Epithelial cell of proximal tubule (primary cell): ENCODE measurements at regions not wholly inside any gene's neighbourhood (a gene's known extent, or its start where the extent isn't known, plus 50 kb on each side); places are given as distances from the start of the nearest gene placed in this dataset.

ENCODE experiments used
- DNase-seq: peaks from one replicate; pipeline ENCODE4 v3.0.0-alpha.2; 2011; ENCODE audit warnings: low read depth
- H3K4me3 ChIP-seq: 2 replicates; pipeline ENCODE4 v1.5.1; 2011; ENCODE audit warnings: low read depth, mild to moderate bottlenecking, low read length
- TF ChIP-seq, protein P1 (sequence below): conservative IDR thresholded peaks from 2 replicates; pipeline ENCODE4 v1.5.1; 2012; ENCODE audit warnings: low read depth, mild to moderate bottlenecking, low read length

DNA sequence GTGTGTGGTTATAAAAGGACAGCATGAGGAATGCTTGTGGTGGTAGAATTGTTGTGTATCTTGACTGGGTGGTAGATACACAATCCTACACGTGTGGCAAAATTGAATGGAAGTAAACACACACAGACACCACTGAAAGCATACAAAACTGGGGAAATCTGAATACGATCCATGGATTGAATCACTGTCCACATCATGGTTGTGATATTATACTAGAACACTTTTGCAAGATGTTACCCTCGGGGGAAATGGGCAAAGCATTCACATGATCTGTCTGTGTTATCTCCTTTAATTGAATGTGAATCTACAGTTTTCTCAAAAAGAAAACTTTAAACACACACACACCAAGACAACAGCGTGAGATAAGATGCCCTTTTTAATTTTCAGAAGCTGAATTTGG is 165.2 kb upstream of the CELF2 start:
- no peak for DNase-seq
- TF ChIP-seq, protein P1, sequence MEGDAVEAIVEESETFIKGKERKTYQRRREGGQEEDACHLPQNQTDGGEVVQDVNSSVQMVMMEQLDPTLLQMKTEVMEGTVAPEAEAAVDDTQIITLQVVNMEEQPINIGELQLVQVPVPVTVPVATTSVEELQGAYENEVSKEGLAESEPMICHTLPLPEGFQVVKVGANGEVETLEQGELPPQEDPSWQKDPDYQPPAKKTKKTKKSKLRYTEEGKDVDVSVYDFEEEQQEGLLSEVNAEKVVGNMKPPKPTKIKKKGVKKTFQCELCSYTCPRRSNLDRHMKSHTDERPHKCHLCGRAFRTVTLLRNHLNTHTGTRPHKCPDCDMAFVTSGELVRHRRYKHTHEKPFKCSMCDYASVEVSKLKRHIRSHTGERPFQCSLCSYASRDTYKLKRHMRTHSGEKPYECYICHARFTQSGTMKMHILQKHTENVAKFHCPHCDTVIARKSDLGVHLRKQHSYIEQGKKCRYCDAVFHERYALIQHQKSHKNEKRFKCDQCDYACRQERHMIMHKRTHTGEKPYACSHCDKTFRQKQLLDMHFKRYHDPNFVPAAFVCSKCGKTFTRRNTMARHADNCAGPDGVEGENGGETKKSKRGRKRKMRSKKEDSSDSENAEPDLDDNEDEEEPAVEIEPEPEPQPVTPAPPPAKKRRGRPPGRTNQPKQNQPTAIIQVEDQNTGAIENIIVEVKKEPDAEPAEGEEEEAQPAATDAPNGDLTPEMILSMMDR: no peak
- H3K4me3 ChIP-seq: no peak overlapping the region

DNA sequence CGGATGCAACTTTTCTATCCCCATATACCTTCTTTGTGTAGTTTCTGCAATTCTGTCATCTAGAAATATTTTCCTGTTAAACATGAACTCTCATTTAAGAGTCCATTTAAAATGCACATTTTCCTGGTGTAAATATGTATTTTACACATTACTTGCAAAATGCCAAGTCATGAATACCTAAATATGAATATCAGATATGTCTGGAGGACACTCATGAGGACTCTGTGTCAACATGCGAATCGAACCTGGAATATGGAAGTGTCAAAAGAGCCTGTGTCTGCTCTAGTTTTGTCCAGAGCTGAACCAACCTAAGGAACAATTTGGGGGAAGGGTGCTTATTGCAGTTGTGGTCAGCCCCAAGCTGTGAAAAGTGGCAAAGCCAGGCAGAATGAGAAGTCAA is 163.7 kb upstream of the CELF2 start:
- TF ChIP-seq, protein P1: no peak
- H3K4me3 ChIP-seq: no peak overlapping the region
- DNase-seq: no peak

DNA sequence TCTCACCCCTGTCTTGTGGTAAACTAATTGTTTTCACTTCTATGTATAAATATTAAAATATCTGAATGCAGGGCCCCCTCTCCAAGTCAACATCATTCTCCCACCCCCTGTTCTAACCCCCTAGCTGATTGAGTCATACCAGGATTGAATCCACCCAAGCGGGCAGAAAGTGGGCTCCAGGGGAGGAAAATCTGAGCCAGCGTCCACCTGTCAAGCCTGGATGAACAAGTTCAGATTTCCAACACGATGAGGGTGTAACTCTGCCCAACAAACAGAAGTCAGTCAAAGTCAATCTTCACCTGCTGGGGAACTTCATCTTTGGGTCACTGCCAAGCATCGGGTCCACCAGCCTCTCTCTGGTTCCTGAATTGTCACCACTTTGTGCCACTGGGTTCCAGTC is 162.9 kb upstream of the CELF2 start:
- TF ChIP-seq, protein P1: no peak
- no peak for DNase-seq
- H3K4me3 ChIP-seq: no peak overlapping the region

DNA sequence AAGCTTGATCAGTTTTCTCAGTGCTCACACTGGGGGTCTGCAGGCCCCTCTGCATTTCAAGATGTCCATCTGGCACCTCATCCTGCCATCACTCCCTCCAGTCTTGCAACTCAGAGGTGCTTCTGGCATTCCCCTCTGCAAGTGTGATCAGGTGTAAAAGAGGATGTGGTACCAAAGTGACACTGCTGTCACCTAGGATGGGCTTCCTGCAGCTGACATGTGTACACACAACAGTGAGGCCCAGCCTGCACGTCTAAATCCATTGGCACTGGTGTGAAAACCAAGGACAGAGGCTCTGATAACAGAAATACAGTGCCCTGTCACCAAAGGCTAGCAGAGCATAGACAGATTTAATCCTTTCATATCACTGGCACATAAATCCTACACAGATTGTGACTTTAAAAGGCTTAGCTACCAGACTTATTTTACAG is 162.5 kb upstream of the CELF2 start:
- no peak overlapping the region for H3K4me3 ChIP-seq
- DNase-seq: no peak
- TF ChIP-seq, protein P1: no peak

DNA sequence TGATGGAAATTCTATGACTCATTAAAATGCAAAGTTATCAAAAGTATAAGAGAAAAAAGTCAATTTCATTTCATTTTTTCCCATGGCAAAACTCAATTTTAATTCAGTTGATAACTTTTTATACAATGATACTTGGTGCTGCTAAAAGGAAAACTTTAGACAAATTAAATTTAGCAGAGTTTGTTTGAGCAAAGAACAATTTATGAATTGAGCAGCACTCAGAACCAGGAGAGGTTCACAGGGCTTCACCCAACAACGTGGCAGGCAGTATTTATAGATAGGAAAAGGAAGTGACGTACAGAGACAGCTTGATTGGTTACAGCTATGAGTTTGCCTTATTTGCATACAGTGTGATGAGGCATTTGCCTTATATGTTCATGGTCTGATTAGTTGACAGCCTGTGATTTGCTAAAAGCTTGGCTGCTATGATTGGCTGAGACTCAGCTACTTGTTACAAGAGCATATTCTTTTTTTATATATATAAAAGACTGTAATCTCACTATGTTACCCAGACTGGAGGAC is 157.2 kb upstream of the CELF2 start:
- no peak overlapping the region for H3K4me3 ChIP-seq
- TF ChIP-seq, protein P1: no peak
- no peak for DNase-seq

DNA sequence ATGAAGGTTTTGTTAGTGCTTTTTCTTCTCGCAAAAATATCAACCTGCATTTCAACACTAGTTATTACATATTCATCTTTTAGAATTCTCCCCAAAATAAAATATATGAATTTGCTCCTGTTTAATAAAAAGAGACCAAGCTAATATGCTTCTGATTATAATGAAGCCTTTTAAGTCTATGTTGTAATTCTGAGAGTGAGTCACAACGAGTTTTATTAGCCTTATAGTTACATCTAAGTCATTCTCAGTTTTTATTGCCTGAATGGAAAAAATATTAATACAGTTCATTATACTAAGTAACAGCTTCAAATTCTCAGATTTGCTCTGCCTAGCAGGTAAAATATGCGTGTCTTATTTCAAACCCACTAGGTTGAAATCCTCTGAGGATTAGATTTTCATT is 152.4 kb upstream of the CELF2 start:
- TF ChIP-seq, protein P1: no peak
- no peak overlapping the region for H3K4me3 ChIP-seq
- DNase-seq: no peak

DNA sequence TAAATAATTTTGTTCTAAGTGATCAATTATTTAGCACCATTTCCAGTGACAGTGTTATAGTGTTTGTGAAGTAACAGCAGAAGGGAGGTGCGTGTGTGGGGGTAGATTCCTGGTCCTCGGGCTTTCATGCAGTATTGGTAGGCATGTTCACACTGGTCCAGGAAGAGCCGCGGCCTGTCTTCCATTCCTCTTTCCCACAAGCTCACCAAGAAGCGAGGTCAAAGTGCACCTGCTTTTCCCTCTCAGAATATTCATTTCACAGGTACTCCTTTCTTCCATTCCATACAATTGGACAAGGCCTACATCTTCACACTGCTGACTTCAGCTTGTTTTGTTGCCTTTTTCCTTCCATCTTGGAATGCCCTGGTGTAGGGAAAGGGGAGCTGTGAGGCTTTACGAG is 151.8 kb upstream of the CELF2 start:
- TF ChIP-seq, protein P1: no peak
- DNase-seq: no peak
- no peak overlapping the region for H3K4me3 ChIP-seq
